GM12874 (cell line): ENCODE measurements at regions not wholly inside any gene's neighbourhood (a gene's known extent, or its start where the extent isn't known, plus 50 kb on each side); places are given as distances from the start of the nearest gene placed in this dataset.

Experiments used
- CTCF ChIP-seq: IDR thresholded peaks from 2 replicates; pipeline ENCODE4 v1.5.1; 2011; ENCODE audit warnings: low read depth, mild to moderate bottlenecking, control low read depth, low read length, moderate library complexity; ENCODE audit not compliant: insufficient read depth

GRCh38 chr4:163598028-163598427, 103.5 kb downstream of the TMA16 start:
- no peak for TF ChIP-seq CTCF

GRCh38 chr4:163598489-163598888, 104.0 kb downstream of the TMA16 start:
- no peak for TF ChIP-seq CTCF

GRCh38 chr4:163600727-163601126, 106.2 kb downstream of the TMA16 start:
- no peak for TF ChIP-seq CTCF

- TF ChIP-seq CTCF, result no peak
These were observed 108.8 kb downstream of the TMA16 start for GRCh38 chr4:163603257-163603656.

- TF ChIP-seq CTCF, result no peak
These were observed 112.6 kb downstream of the TMA16 start for GRCh38 chr4:163606896-163607691.

GRCh38 chr4:163609019-163609418, 114.5 kb downstream of the TMA16 start:
- TF ChIP-seq CTCF, result no peak

- no peak for TF ChIP-seq CTCF
These were observed 116.2 kb downstream of the TMA16 start for GRCh38 chr4:163610648-163611047.
